H1 (cell line): ENCODE measurements at regions not wholly inside any gene's neighbourhood (a gene's known extent, or its start where the extent isn't known, plus 50 kb on each side); places are given as distances from the start of the nearest gene placed in this dataset.

Experiments
- CTCF ChIA-PET: fragments of 300-600 bp; sonication (Branson Sonifier 250); formaldehyde crosslinking; loops from one replicate; lab custom pipeline; 2021; ENCODE audit not compliant: partially characterized antibody; lab: Charles Lee
- POLR2A ChIA-PET: fragments of 300-600 bp; sonication (Branson Sonifier 250); formaldehyde crosslinking; loops from one replicate; lab custom pipeline; 2021; ENCODE audit warnings: inconsistent platforms; ENCODE audit not compliant: partially characterized antibody; lab: Charles Lee
- DNase-seq, 2 experiments: peaks; one replicate each; pipeline versions ENCODE4 v3.0.0 to v3.0.0-alpha.2; 2010 to 2022; ENCODE audit warnings: low spot score in 2 of 2, low read depth in 1 of 2, mixed read lengths in 1 of 2
- FAIRE-seq: peaks from 2 replicates; lab custom pipeline; 2011; peaks lifted over from hg19 to GRCh38; lab: Jason Lieb, UNC
- H2AFZ ChIP-seq: 2 replicates; pipeline ENCODE4 v1.8.1; 2012; ENCODE audit warnings: low read length, inconsistent platforms
- H2AK5ac ChIP-seq: 2 replicates; pipeline ENCODE4 v1.6.1; 2013; ENCODE audit warnings: low read depth, low read length
- H2BK120ac ChIP-seq: replicated peaks from 2 replicates; pipeline ENCODE3; 2013; ENCODE audit warnings: low read depth, low read length, inconsistent platforms
- H2BK12ac ChIP-seq: 2 replicates; pipeline ENCODE4 v1.6.1; 2013; ENCODE audit warnings: low read depth, low read length
- H2BK15ac ChIP-seq: 2 replicates; pipeline ENCODE4 v1.6.1; 2013; ENCODE audit warnings: low read length
- H2BK20ac ChIP-seq: 2 replicates; pipeline ENCODE4 v1.6.1; 2013; ENCODE audit warnings: low read length
- H2BK5ac ChIP-seq: 2 replicates; pipeline ENCODE4 v1.6.1; 2013; ENCODE audit warnings: low read depth, low read length
- H3K14ac ChIP-seq: 2 replicates; pipeline ENCODE4 v1.6.1; 2013; ENCODE audit warnings: inconsistent platforms; ENCODE audit not compliant: insufficient read length
- H3K18ac ChIP-seq: 2 replicates; pipeline ENCODE4 v1.6.1; 2013; ENCODE audit warnings: low read length; ENCODE audit errors: extremely low read depth
- H3K23ac ChIP-seq: 2 replicates; pipeline ENCODE4 v1.6.1; 2013; ENCODE audit warnings: inconsistent platforms; ENCODE audit not compliant: insufficient read length
- H3K23me2 ChIP-seq: 2 replicates; pipeline ENCODE4 v1.6.1; 2013; ENCODE audit warnings: low read depth, low read length
- H3K27ac ChIP-seq: 2 replicates; pipeline ENCODE4 v1.6.1; 2011; ENCODE audit warnings: low read depth, low read length, inconsistent platforms
- H3K27me3 ChIP-seq, 4 experiments: replicated peaks in 1 of 4; 1 replicate in 1 of 4; 2 replicates in 3 of 4; pipeline versions ENCODE4 v1.6.1 to v1.8.1; 2011 to 2013; ENCODE audit warnings: low read length in 3 of 4, mild to moderate bottlenecking in 3 of 4, inconsistent platforms in 2 of 4, mixed read lengths in 2 of 4, moderate library complexity in 1 of 4; ENCODE audit not compliant: control insufficient read depth in 3 of 4, insufficient read depth in 3 of 4; ENCODE audit errors: extremely low read depth in 1 of 4
- H3K36me3 ChIP-seq, 4 experiments: 2 replicates each; pipeline versions ENCODE4 v1.6.1 to v1.8.1; 2011 to 2013; ENCODE audit warnings: mild to moderate bottlenecking in 4 of 4, low read length in 3 of 4, moderate library complexity in 2 of 4, control low read depth in 1 of 4, inconsistent platforms in 1 of 4; ENCODE audit not compliant: insufficient read depth in 4 of 4, control insufficient read depth in 2 of 4
- H3K4ac ChIP-seq: replicated peaks from 2 replicates; pipeline ENCODE3; 2013; ENCODE audit warnings: low read length, low read depth, mixed read lengths, inconsistent platforms; ENCODE audit not compliant: insufficient read length
- H3K4me1 ChIP-seq, 4 experiments: replicated peaks in 1 of 4; 1 replicate in 1 of 4; 2 replicates in 3 of 4; pipeline versions ENCODE4 v1.6.1 to v1.8.1; 2011 to 2013; ENCODE audit warnings: low read length in 3 of 4, inconsistent platforms in 2 of 4, mixed read lengths in 1 of 4; ENCODE audit not compliant: insufficient read depth in 4 of 4, control insufficient read depth in 3 of 4
- H3K4me2 ChIP-seq, 2 experiments: 2 replicates each; pipeline versions ENCODE4 v1.6.1 to v1.8.1; 2011 to 2013; ENCODE audit warnings: low read depth in 2 of 2, low read length in 2 of 2, control low read depth in 1 of 2, inconsistent platforms in 1 of 2, mild to moderate bottlenecking in 1 of 2; ENCODE audit not compliant: insufficient read depth in 1 of 2
- H3K4me3 ChIP-seq, 4 experiments: fragments of 200-600, 300-600 bp in 1 of 4; sonication (generic), shearing (Covaris generic), sonication (Bioruptor Twin) in 1 of 4; 2 replicates each; pipeline versions ENCODE4 v1.5.1 to v1.8.1; 2011 to 2016; ENCODE audit warnings: low read length in 4 of 4, low read depth in 3 of 4, control low read depth in 2 of 4, inconsistent platforms in 2 of 4, mild to moderate bottlenecking in 2 of 4, mixed read lengths in 1 of 4, moderate library complexity in 1 of 4; ENCODE audit not compliant: insufficient read depth in 2 of 4; ENCODE audit errors: extremely low read depth in 1 of 4
- H3K56ac ChIP-seq: replicated peaks from 2 replicates; pipeline ENCODE3; 2013; ENCODE audit warnings: low read depth, mild to moderate bottlenecking, mixed read lengths, low read length, inconsistent platforms; ENCODE audit not compliant: insufficient read length
- H3K79me1 ChIP-seq: 2 replicates; pipeline ENCODE4 v1.6.1; 2013; ENCODE audit warnings: low read depth, low read length, control low read depth
- H3K79me2 ChIP-seq, 2 experiments: 2 replicates each; pipeline versions ENCODE4 v1.6.1 to v1.8.1; 2012 to 2013; ENCODE audit warnings: low read length in 2 of 2, mild to moderate bottlenecking in 2 of 2, inconsistent platforms in 1 of 2; ENCODE audit not compliant: insufficient read depth in 2 of 2, control insufficient read depth in 1 of 2
- H3K9ac ChIP-seq, 4 experiments: replicated peaks in 1 of 4; 1 replicate in 1 of 4; 2 replicates in 3 of 4; pipeline versions ENCODE4 v1.6.1 to v1.8.1; 2011 to 2013; ENCODE audit warnings: low read depth in 3 of 4, low read length in 3 of 4, control low read depth in 2 of 4, mild to moderate bottlenecking in 2 of 4, moderate library complexity in 2 of 4, inconsistent platforms in 1 of 4; ENCODE audit errors: extremely low read depth in 1 of 4
- H3K9me3 ChIP-seq, 2 experiments: 2 replicates each; pipeline versions ENCODE4 v1.6.1 to v1.8.1; 2012 to 2013; ENCODE audit warnings: mild to moderate bottlenecking in 2 of 2, moderate library complexity in 2 of 2, control low read depth in 1 of 2, inconsistent platforms in 1 of 2, low read depth in 1 of 2, low read length in 1 of 2, mixed read lengths in 1 of 2; ENCODE audit not compliant: insufficient read depth in 2 of 2
- H4K20me1 ChIP-seq, 2 experiments: replicated peaks in 1 of 2; 2 replicates each; pipeline versions ENCODE3 to v1.8.1; 2011 to 2013; ENCODE audit warnings: inconsistent platforms in 2 of 2, low read length in 2 of 2, mild to moderate bottlenecking in 1 of 2; ENCODE audit not compliant: insufficient read depth in 2 of 2, control insufficient read depth in 1 of 2
- H4K5ac ChIP-seq: 2 replicates; pipeline ENCODE4 v1.6.1; 2013; ENCODE audit warnings: low read length, low read depth, mixed read lengths, inconsistent platforms; ENCODE audit not compliant: insufficient read length
- H4K8ac ChIP-seq: 2 replicates; pipeline ENCODE4 v1.8.0; 2013; ENCODE audit warnings: mild to moderate bottlenecking, moderate library complexity, low read length, inconsistent platforms; ENCODE audit not compliant: insufficient read depth; ENCODE audit errors: extremely low read depth
- H4K91ac ChIP-seq: replicated peaks from 2 replicates; pipeline ENCODE3; 2013; ENCODE audit warnings: low read length, mixed read lengths, inconsistent platforms; ENCODE audit not compliant: insufficient read length
- ATF3 ChIP-seq: IDR thresholded peaks from 2 replicates; pipeline ENCODE4 v1.6.1; 2011; ENCODE audit warnings: low read depth, mild to moderate bottlenecking, low read length; ENCODE audit not compliant: insufficient read depth
- BACH1 ChIP-seq: IDR thresholded peaks from 2 replicates; pipeline ENCODE4 v1.6.1; 2012; ENCODE audit warnings: low read length, improper control_type of control experiment
- BCL11A ChIP-seq, 2 experiments: IDR thresholded peaks; one replicate each; pipeline ENCODE4 v1.6.1; 2011; ENCODE audit warnings: low read depth in 2 of 2, low read length in 2 of 2, mild to moderate bottlenecking in 2 of 2
- BRCA1 ChIP-seq: IDR thresholded peaks from 2 replicates; pipeline ENCODE4 v1.6.1; 2012; ENCODE audit warnings: low read depth, low read length, improper control_type of control experiment
- CHD1 ChIP-seq: IDR thresholded peaks from 2 replicates; pipeline ENCODE4 v1.6.1; 2012; ENCODE audit warnings: low read depth, low read length, improper control_type of control experiment
- CTBP2 ChIP-seq: IDR thresholded peaks from 2 replicates; pipeline ENCODE4 v1.7.0; 2011; ENCODE audit warnings: borderline replicate concordance, mild to moderate bottlenecking, moderate library complexity, mixed read lengths, low read length; ENCODE audit not compliant: insufficient read depth, insufficient read length
- HDAC6 ChIP-seq: IDR thresholded peaks from one replicate; pipeline ENCODE4 v1.7.1; 2012; ENCODE audit warnings: low read depth, mild to moderate bottlenecking, inconsistent platforms, low read length, moderate library complexity
- SIRT6 ChIP-seq: IDR thresholded peaks from one replicate; pipeline ENCODE4 v1.7.1; 2012; ENCODE audit warnings: low read length, inconsistent platforms
- TAF1 ChIP-seq: IDR thresholded peaks from 2 replicates; pipeline ENCODE4 v1.6.1; 2011; ENCODE audit warnings: mild to moderate bottlenecking, low read depth, low read length
- TCF12 ChIP-seq: IDR thresholded peaks from 2 replicates; pipeline ENCODE4 v1.6.1; 2011; ENCODE audit warnings: low read depth, mild to moderate bottlenecking, low read length
- YY1 ChIP-seq: IDR thresholded peaks from 2 replicates; pipeline ENCODE4 v1.6.1; 2011; ENCODE audit warnings: low read depth, mild to moderate bottlenecking, low read length
- ZNF274 ChIP-seq: IDR thresholded peaks from 2 replicates; pipeline ENCODE4 v1.7.0; 2012; ENCODE audit warnings: low read length, borderline replicate concordance; ENCODE audit errors: extremely low read depth
- WGBS, 2 experiments: shearing (Covaris generic) in 1 of 2; methylation state at CpG; one replicate each; pipeline versions ENCODE4 v1.1.6 to v1.1.7; 2013 to 2015; ENCODE audit warnings: low lambda C conversion rate in 2 of 2, mixed read lengths in 2 of 2, inconsistent platforms in 1 of 2, low coverage in 1 of 2, missing lambda C conversion rate in 1 of 2; ENCODE audit not compliant: insufficient replicate concordance in 2 of 2, insufficient coverage in 1 of 2, insufficient read length in 1 of 2; ENCODE audit errors: extremely low coverage in 1 of 2, missing lambda C conversion rate in 1 of 2; 5-methylcytosine and 5-hydroxymethylcytosine counted together

- no peak overlapping the region for H3K4me3 ChIP-seq
- H3K23ac ChIP-seq = no peak overlapping the region
- TF ChIP-seq CHD1 = no peak
- no peak for TF ChIP-seq ZNF274
- TF ChIP-seq TCF12 = no peak
- TF ChIP-seq YY1 = no peak
- TF ChIP-seq BRCA1 = no peak
- no peak for TF ChIP-seq BACH1
- TF ChIP-seq SIRT6 = no peak
- no peak for TF ChIP-seq ATF3
- no peak for TF ChIP-seq HDAC6
- no peak for TF ChIP-seq TAF1
- TF ChIP-seq BCL11A (IDR thresholded peaks at IDR 0.05; ENCODE audit: low read depth in 2 of 2, low read length in 2 of 2) = no peak
- no peak for TF ChIP-seq CTBP2
- no peaks in the 10 kb centered on the region for H3K79me2 ChIP-seq
- no peak overlapping the region for H3K14ac ChIP-seq
- no peaks in the 10 kb centered on the region for H3K27me3 ChIP-seq
- peaks cover 2% of the 10 kb centered on the region; the same call in 1 of the 2 replicates for H3K23me2 ChIP-seq
- 0 out of 7 replicates have a peak, but pooled peaks cover 0 to 2% (median 0%) of the 10 kb centered on the region in 4 experiments for H3K4me1 ChIP-seq
- H3K9ac ChIP-seq = no peak overlapping the region
- WGBS, 2 experiments = 82% methylated on average over 6 of the region's 6 CpGs; no CpG with 5 or more reads in 1 of the 2 experiments
- ChIA-PET CTCF (interaction anchor here (0.7 to 1.3 kb wide), 2 partner anchors 146 to 302 kb away, joined by 3 read pairs; no protein-coding TSS in a partner anchor), POLR2A (no interaction called here)
- no peak overlapping the region for H3K27ac ChIP-seq
- no peak for FAIRE-seq
- H2AFZ ChIP-seq = no peak overlapping the region
- no peak overlapping the region for H2BK20ac ChIP-seq
- DNase-seq = no peak
- H3K9me3 ChIP-seq = no peaks in the 10 kb centered on the region
- H4K8ac ChIP-seq = no peak overlapping the region
- H3K36me3 ChIP-seq = no peaks in the 10 kb centered on the region
- no peak overlapping the region for H3K18ac ChIP-seq
- no peak overlapping the region for H2AK5ac ChIP-seq
- H2BK15ac ChIP-seq = no peak overlapping the region
- no peak overlapping the region for H3K4ac ChIP-seq
- no peak overlapping the region for H3K4me2 ChIP-seq
- H4K91ac ChIP-seq = no peak overlapping the region
- no peak overlapping the region for H4K5ac ChIP-seq
- H4K20me1 ChIP-seq = no peaks in the 10 kb centered on the region
- H3K56ac ChIP-seq = no peak overlapping the region
- no peak overlapping the region for H2BK120ac ChIP-seq
- H3K79me1 ChIP-seq = no peaks in the 10 kb centered on the region
- H2BK12ac ChIP-seq = no peak overlapping the region
- no peak overlapping the region for H2BK5ac ChIP-seq
Observed at GRCh38 chr6:1059596-1059995, 252.3 kb upstream of the FOXQ1 start.
